ENCODE measurements at regions not wholly inside any gene's neighbourhood (a gene's known extent, or its start where the extent isn't known, plus 50 kb on each side); places are given as distances from the start of the nearest gene placed in this dataset.
"Not testable (repeated sequence)": the region's sequence is repeated elsewhere in the genome, so short reads cannot be mapped to it uniquely, and the experiment has no call there.

DNA sequence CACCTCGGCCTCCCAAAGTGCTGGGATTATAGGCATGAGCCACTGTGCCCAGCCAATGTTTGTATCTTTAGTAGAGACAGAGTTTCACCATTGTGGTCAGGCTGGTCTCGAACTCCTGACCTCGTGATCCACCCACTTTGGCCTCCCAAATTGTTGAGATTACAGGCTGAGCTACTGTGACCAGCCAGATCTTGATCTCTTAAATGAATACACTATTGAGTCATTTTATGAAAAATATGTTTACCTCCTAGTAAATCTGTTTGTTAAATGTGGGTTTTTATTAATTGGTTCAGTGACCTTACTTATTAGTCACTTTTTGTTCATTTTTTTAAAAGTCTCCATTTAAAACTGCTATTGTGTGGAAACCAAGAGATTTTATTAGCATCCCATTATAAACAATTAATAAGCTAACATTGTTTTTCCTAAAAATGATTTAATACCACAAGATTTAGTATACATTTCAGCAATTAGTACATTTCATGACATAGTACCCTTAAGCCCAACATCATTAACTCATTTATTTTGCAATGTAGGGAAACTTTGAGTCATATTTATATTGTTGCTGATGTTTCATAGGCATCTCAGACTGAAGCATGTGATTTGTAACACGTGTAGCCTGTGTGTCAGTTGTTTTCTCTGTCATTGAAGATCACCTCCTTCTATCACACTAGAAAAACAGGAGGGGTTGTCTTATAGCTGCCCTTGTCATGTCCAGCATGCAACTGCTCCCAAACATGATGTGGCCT lies 261.2 kb downstream of the TAF11L14 start:
- DNase-seq, result no peak

GRCh38 chr5:17896605-17897004 lies 262.3 kb downstream of the TAF11L14 start:
- no peak for DNase-seq

GRCh38 chr5:17897776-17898175 lies 263.5 kb downstream of the TAF11L14 start:
- DNase-seq, result no peak

DNA sequence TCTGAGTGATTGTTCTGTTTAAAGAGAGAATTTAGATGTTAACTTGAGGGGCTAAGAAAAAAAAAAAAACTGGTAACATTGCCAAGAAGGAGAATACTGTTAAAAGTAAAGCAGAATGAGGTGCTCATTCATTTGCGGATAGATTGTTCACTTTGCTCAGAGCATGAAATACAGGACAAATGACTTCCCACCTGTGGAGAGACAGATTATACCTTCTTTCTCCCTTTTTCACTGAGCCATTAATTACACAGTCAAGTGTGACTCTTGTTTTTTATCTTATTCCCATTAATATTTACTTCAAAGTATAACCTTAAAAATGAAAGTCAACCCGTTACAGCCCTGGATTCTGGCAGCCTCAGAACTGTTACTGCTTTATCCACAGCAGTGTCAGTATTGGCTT lies 264.5 kb downstream of the TAF11L14 start:
- DNase-seq, result no peak

DNA sequence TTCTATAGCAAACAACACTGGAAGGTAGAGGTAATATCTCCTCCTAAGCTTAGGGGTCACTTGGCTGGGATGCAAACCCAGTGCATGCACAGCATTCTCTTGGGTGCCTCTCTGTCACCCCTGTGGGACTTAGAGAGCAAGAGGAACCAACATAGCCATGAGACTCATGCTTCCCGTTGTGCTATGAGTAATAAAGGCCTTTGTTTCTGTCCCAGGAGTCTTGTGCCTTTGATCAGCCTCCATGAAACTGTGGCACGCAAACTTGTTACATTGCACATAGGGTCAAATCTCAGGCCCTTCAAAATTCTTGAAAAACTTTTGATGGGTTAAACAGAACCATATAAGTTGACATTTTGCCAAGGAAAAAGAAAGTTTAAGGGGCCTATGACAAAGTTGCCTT lies 272.8 kb downstream of the TAF11L14 start:
- no peak for DNase-seq

DNA sequence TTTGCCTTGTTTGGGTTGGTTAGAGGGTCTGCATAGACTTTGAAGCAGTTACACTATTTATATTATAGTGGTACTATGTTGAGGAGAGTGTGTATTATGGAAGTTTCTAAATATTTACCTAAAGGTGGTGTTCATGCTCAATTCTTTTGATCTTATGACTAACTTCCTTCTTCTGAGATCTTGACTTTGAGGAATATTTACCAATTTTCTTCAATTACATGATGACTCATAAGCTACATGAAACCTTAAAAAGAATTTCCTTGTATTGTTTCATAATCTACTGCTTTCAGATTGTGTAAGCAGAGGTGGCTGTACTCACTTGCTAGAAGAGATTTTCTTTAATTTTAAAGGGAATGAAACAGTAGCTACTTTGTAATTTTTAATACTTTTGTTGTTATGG lies 276.1 kb downstream of the TAF11L14 start:
- DNase-seq, result no peak

GRCh38 chr5:17912794-17913193 lies 278.5 kb downstream of the TAF11L14 start:
- DNase-seq, result no peak

DNA sequence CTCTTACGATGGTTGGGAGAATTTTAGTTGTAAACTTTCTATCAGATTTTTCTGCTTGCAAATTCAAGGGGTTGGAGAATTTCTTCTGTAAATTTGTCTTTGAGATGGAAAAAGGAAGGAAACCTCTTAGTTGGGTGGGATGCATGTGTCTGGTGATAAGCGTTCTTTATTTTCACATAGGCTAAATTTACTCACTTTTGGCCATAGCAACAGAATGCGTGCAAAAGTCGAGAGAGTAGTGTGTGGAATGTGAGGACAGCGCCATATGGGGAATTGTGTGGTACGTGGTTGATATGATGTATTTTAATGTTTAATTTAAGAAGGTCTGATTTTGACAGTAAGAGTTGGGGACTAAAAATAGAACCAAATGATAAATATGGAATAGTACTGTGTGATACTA lies 282.2 kb downstream of the TAF11L14 start:
- no peak for DNase-seq

DNA sequence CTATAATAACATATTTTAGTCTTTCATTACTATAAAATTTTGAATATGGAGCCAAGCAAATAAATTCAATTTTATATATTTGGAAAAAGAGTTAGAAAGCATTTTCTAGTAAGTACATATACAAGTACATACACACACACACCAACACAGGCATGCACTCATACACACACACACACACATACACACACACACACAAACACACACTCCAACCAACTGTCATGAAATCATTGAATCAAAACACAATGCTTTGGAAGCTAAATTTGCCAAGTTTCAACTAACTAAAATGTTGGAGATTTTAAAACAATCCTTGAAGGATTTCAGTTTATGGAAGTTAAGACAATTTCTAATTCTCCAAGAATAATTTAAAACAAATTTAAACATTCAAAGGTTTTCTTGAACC lies 283.2 kb downstream of the TAF11L14 start:
- no peak for DNase-seq

DNA sequence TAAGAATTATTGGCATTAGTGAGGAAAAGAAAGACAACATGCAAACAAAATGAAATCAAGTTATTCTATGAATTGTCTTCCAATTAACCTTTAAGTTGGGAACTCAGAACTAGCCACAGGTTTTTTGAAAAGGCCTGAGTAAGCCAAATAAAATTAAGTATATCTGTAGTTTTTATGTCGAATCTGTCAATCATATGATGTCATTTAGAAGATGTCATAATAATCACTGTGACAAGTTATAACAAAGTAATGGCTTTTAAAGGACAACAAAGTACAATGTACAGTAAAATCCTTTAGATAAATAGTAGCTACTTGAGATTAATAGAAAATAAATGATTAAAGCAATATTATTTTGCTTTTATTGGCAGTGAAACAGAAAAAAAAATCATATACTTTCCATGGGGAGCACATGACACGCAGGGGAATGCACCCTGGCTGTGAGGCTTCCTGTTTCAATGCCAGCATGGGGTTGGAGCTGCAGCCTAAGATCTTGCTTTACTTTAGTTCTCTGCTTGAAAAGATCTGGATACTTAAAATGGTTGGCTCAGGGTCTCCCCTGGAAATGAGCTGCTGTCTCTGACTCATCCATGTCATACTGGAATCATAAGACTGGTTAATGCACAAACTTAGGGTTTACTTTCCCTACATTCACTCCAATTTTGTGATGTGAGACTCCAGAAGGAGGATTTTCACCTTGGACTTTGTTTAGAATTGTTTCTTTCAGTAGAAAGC lies 284.3 kb downstream of the TAF11L14 start:
- DNase-seq, result no peak

DNA sequence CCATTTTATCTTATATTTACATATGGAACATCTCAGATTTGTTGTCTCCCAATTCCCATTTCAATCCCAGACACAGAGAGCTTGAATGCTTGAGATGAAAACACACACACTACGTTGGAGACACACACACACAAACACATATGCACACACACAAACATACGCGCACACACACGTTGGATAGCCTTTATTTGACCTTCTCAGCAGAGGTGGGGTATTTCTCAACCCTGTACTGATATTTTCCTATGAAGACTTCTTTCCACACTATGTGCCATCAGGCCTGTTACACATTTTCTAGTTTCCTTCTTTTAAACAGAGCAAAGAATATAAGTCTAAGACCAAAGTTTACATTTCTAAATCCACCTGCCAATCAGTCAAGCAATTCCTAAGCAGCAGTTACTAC lies 291.0 kb downstream of the TAF11L14 start:
- no peak for DNase-seq

DNA sequence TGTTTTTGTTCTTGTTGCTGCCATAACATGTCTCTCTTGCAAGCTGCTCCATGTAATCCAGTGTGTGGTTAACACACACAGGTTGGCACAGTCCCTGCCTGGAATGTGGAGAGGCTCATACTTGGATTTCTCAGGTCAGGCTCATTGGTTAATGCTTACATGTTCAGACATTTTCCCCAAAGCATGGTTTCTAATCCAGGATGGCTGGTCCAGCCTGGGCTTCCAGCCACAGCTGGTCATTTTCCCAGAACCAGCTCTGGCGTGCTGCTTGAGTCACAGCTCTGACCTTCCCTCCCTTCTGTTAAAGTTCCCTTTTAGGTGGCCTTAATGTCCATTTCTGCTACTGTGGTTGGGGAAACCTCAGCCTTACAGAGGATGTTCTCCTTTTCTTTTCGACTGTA lies 294.3 kb downstream of the TAF11L14 start:
- DNase-seq, result no peak

- no peak for DNase-seq
These were observed 294.9 kb downstream of the TAF11L14 start for GRCh38 chr5:17929171-17929570.

DNA sequence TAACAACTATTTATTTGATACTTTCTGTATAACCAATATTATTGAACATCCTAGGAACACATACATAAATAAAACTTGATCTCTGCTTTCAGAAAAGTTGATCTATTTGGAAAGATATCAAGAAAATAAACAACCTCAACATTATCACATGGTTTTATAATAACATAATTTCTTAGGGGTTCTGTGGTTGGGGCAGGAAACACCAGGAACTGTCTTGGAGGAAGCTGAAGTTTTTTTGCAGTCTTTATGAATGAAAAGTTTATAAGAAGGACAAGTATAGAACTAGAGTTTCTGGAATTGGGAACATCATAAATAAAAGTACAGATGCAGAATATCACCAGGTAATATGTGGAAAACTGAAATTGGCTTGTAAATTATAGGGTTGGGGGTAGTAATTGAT lies 296.1 kb downstream of the TAF11L14 start:
- DNase-seq, result no peak

DNA sequence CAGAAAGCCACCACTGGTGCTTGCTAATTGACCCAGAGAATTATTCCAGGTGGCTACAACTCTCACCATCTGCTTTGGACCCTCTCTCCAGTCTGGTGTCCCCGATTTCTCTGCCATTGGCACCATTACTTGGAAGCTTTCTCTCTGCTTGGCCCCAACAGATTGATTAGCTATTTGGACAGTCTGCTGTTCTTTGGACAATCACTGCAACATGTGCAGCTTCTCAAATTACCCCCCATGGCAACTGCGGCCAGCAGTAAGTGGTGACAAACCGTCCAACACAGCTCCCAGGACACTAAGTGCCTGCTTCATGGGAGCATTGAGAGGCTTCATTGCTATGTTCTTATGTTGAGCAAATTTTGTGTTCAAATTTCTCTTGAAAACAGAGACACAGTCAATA lies 309.8 kb downstream of the TAF11L14 start:
- DNase-seq, result no peak

DNA sequence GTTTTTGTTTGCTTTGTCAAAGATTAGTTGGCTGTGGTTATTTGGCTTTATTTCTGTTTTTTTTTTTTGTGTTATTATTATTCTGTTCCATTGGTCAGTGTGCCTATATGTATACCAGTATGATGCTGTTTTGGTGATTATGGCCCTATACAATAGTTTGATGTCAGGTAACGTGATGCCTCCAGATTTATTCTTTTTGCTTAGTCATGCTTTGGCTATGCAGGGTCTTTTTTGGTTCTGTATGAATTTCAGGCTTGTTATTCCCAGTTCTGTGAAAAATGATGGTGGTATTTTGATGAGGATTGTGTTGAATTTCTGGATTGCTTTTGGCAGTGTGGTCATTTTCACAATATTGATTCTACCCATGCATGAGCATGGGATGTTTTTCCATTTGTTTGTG lies 312.8 kb downstream of the TAF11L14 start:
- DNase-seq, result no peak

DNA sequence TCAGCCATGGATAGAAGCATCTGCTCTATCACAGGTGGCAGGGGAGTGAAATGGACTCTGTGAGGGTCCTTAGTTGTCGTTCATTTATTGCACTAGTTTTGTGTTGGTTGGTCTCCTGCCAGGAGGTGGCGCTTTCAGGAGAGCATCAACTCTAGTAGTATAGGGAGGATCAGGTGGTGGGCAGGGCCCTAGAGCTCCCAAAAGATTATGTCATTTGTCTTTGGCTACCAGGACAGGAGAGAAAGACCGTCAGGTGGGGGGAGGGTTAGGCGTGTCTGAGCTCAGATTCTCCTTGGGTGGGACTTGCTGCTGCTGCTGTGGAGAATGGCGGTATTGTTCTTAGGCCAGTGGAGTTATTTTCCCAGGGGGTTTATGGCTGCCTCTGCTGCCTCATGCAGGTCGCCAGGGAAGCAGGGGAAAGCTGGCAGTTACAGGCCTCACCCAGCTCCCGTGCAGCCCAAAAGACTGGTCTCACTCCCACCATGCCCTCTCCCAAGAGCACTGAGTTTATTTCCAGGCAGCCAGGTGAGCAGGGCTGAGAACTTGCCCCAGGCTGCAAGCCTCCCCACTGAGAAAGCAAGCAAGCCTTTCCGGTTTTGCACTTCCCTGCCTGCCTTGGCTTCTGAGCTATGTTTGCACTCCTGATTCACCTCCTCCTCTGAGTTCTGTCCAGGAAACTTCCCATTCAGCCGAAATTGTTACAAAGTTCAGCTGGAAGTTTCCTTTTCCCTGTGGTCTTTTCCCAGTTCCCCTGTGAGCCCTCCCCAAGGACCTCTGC lies 317.3 kb downstream of the TAF11L14 start:
- no peak for DNase-seq

DNA sequence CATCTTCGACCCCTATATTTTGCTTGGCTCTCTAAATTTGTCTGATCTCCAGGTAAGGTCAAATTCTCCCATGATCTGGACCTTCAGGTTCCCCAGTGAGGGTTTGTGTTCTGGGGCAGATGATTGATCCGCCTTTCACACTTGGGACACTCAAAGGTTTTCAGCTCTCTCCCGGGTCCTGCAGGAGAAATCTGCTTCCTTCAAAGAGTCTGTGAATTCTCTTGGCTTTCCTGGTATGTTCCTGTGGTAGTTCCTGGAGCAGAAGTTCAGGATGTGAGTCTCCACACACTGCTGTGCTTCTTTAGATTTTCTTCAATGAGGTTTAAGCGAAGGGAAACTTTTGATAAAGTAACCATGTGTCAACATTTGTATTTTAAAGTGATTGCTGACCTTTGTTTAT lies 318.0 kb downstream of the TAF11L14 start:
- no peak for DNase-seq

GRCh38 chr5:17964067-17964466 lies 329.8 kb downstream of the TAF11L14 start:
- no peak for DNase-seq

DNA sequence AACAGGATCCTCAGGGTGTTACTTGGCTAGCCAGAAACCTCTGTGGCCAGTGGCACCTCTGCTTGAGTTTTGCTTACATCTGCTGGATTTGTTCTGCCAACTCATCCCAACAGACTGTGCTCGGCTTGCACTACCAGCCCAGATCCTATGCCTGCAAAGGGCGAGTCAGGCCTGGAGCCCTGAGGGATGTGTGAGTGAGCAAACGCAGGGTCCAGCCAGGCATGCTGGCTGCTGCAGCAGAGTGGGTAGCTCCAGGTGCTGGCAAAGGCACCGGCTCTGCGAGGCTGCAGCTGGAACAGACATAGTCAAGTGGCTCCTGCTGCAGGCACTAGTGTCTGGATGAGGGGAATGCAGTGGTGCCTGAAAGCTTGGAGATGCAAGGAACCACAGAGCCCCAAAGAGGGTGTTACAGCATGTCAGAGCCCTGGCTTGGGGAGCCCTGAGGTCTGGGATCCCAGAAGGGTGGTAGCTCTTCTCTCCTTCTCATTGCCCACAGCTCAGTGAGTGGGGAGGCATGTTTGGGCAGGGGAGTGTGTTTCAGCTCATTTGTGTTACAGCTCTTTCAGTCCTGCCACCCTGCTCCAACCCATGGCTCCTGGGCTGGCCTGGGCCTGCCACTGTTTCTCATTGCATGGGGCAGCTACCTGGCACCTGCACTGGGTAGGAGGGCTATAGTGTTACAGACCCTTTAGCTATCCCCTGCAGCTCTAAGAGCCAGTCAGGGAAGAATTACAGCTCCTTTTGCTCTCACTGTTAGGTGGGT lies 332.6 kb downstream of the TAF11L14 start:
- DNase-seq, result no peak

DNA sequence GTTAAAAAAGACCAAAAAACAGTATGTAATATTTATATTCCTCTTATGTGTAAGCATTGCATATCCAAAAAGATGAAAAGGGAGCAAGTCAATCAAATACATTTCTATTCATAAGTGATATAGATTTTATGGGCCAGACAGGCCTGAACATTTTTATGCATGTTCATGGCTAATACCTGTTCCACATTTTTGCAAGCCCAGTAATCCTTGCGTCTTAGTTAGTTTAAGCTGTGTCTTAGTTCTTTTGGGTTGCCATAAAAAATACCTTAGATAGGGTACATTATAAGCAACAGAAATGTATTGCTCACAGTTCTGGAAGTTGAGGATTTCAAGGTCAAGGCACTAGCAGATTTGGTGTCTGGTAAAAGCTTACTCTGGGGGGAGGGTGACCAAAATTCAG lies 342.1 kb downstream of the TAF11L14 start:
- DNase-seq, result no peak

DNA sequence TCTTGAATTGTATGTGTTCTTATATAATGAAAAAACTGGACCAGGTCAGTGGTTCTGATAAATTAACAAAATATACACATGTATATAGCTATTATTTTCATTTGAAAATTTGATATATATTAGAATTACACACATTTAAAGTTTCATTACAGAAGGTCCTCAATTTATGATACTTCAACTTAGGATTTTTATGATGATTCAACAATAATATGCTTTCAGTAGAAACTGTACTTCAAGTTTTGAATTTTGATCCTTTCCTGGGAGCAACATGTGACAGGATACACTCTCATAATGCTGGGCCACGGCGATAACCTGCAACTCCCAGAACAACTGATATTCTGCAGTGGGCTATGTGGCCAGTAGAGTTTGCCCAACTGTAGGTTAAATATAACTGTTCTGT lies 344.7 kb downstream of the TAF11L14 start:
- DNase-seq, result no peak

DNA sequence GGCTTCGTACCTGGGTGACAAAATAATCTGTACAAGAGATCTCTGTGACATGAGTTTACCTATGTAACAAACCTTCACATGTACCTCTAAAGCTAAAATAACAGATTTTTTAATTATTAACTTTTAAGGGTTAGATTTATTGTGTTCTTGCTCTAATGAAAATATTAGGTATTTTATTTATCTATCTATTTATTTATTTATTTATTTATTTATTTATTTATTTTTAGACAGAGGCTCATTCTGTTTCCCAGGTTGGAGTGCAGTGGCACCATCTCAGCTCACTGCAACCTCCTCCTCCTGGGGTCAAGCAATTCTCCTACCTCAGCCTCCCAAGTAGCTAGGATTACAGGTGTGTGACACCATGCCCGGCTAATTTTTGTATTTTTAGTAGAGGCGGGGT lies 348.4 kb downstream of the TAF11L14 start:
- not testable (repeated sequence) for DNase-seq

Measured in activated gamma-delta T cell treated with Interleukin-2 at 50 U/mL for 16 hours (primary cell).